HL-60 (cell line): ENCODE measurements at regions not wholly inside any gene's neighbourhood (a gene's known extent, or its start where the extent isn't known, plus 50 kb on each side); places are given as distances from the start of the nearest gene placed in this dataset.

Experiments used
- GABPA ChIP-seq: IDR thresholded peaks from 2 replicates; pipeline ENCODE4 v1.6.1; 2012; ENCODE audit warnings: low read depth
- POLR2AphosphoS5 ChIP-seq: IDR thresholded peaks from 2 replicates; pipeline ENCODE4 v1.6.1; 2012; ENCODE audit warnings: low read depth
- SPI1 ChIP-seq: IDR thresholded peaks from 2 replicates; pipeline ENCODE4 v1.6.1; 2012; ENCODE audit warnings: low read depth, mild to moderate bottlenecking, borderline replicate concordance
- TF ChIP-seq, protein P1 (sequence below): IDR thresholded peaks from one replicate; pipeline ENCODE4 v1.5.1; 2011; ENCODE audit warnings: low read length, control low read depth, inconsistent platforms; ENCODE audit not compliant: insufficient read depth
- TF ChIP-seq, protein P2 (sequence below): IDR thresholded peaks from 2 replicates; pipeline ENCODE4 v1.6.1; 2012; ENCODE audit warnings: low read depth; ENCODE audit not compliant: insufficient replicate concordance

DNA sequence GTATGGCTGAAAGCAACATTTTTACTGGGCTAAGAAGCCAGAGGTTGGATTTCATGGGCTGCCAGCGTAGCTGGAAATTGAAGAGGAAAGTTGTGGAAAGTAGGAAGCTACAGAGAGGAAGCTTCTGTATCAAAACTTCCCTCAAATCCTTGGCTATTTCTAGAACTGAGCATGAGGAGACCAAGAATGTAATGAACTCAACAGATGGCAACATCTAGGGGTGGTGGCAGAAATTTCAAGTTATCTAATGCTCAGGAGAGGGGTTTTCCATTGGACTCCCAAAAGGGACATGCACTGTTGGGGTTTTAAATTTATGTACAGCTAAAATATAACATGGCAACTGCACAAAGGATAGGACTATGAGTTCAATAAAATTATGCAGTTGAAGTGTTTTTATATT lies 151.3 kb downstream of the DHRS2 start:
- TF ChIP-seq, protein P1, sequence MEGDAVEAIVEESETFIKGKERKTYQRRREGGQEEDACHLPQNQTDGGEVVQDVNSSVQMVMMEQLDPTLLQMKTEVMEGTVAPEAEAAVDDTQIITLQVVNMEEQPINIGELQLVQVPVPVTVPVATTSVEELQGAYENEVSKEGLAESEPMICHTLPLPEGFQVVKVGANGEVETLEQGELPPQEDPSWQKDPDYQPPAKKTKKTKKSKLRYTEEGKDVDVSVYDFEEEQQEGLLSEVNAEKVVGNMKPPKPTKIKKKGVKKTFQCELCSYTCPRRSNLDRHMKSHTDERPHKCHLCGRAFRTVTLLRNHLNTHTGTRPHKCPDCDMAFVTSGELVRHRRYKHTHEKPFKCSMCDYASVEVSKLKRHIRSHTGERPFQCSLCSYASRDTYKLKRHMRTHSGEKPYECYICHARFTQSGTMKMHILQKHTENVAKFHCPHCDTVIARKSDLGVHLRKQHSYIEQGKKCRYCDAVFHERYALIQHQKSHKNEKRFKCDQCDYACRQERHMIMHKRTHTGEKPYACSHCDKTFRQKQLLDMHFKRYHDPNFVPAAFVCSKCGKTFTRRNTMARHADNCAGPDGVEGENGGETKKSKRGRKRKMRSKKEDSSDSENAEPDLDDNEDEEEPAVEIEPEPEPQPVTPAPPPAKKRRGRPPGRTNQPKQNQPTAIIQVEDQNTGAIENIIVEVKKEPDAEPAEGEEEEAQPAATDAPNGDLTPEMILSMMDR, result no peak
- TF ChIP-seq SPI1 (no peak), POLR2AphosphoS5 (no peak), GABPA (no peak)
- TF ChIP-seq, protein P2, sequence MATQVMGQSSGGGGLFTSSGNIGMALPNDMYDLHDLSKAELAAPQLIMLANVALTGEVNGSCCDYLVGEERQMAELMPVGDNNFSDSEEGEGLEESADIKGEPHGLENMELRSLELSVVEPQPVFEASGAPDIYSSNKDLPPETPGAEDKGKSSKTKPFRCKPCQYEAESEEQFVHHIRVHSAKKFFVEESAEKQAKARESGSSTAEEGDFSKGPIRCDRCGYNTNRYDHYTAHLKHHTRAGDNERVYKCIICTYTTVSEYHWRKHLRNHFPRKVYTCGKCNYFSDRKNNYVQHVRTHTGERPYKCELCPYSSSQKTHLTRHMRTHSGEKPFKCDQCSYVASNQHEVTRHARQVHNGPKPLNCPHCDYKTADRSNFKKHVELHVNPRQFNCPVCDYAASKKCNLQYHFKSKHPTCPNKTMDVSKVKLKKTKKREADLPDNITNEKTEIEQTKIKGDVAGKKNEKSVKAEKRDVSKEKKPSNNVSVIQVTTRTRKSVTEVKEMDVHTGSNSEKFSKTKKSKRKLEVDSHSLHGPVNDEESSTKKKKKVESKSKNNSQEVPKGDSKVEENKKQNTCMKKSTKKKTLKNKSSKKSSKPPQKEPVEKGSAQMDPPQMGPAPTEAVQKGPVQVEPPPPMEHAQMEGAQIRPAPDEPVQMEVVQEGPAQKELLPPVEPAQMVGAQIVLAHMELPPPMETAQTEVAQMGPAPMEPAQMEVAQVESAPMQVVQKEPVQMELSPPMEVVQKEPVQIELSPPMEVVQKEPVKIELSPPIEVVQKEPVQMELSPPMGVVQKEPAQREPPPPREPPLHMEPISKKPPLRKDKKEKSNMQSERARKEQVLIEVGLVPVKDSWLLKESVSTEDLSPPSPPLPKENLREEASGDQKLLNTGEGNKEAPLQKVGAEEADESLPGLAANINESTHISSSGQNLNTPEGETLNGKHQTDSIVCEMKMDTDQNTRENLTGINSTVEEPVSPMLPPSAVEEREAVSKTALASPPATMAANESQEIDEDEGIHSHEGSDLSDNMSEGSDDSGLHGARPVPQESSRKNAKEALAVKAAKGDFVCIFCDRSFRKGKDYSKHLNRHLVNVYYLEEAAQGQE, result no peak
